Heart right ventricle (tissue), 16 donors: ENCODE measurements at regions not wholly inside any gene's neighbourhood (a gene's known extent, or its start where the extent isn't known, plus 50 kb on each side); places are given as distances from the start of the nearest gene placed in this dataset.

Experiments
- ATAC-seq, 8 donors: fragments of 200-7000 bp; cut with Tn5 transposase; one replicate each; pipeline ENCODE4 v1.9.1; 2020; ENCODE audit warnings: mild to moderate bottlenecking in 8 of 8, moderate library complexity in 8 of 8, moderate number of reproducible peaks in 1 of 8
- DNase-seq, 2 donors: peaks; one replicate each; pipeline ENCODE4 v3.0.0-alpha.2; 2020
- H3K27ac ChIP-seq, 10 donors: fragments of 200-600 bp; sonication (generic) in 2 of 10; one replicate each; pipeline versions ENCODE4 v1.5.0 to v1.8.0; 2020 to 2022; ENCODE audit warnings: mild to moderate bottlenecking in 3 of 10
- H3K27me3 ChIP-seq, 7 donors: fragments of 200-600 bp; one replicate each; pipeline ENCODE4 v1.8.0; 2021 to 2022; ENCODE audit warnings: mild to moderate bottlenecking in 2 of 7
- H3K36me3 ChIP-seq, 9 donors: fragments of 200-600 bp; sonication (generic) in 1 of 9; one replicate each; pipeline versions ENCODE4 v1.5.0 to v1.8.0; 2020 to 2022; ENCODE audit warnings: mild to moderate bottlenecking in 2 of 9
- H3K4me1 ChIP-seq, 9 donors: fragments of 200-600 bp; sonication (generic) in 1 of 9; one replicate each; pipeline versions ENCODE4 v1.5.0 to v1.8.0; 2020 to 2022; ENCODE audit warnings: mild to moderate bottlenecking in 4 of 9
- H3K4me3 ChIP-seq, 10 donors: fragments of 200-600 bp; sonication (generic) in 2 of 10; one replicate each; pipeline versions ENCODE4 v1.5.0 to v1.8.0; 2020 to 2022; ENCODE audit warnings: mild to moderate bottlenecking in 7 of 10, moderate library complexity in 2 of 10
- H3K9me3 ChIP-seq, 11 donors: fragments of 200-600 bp in 10 of 11; sonication (generic) in 2 of 11; one replicate each; pipeline versions ENCODE4 v1.5.0 to v1.8.0; 2013 to 2022; ENCODE audit warnings: mild to moderate bottlenecking in 2 of 11, control low read depth in 1 of 11, moderate library complexity in 1 of 11
- WGBS, 2 donors: extraction: QIAGEN DNeasy Blood & Tissue Kit; methylation state at CpG; one replicate each; pipeline ENCODE4 v1.1.7; 2013; ENCODE audit warnings: inconsistent platforms in 1 of 2; 5-methylcytosine and 5-hydroxymethylcytosine counted together
- intact Hi-C, 10 donors: fragments of 100-400 bp; cut with DNase I; formaldehyde crosslinking; loops; one replicate each; pipeline versions ENCODE4 v1.11.1 to v1.14.2; 2022
- TF ChIP-seq, protein P1 (sequence below), 9 donors: fragments of 200-600 bp; sonication (generic) in 2 of 9; IDR thresholded peaks; one replicate each; pipeline versions ENCODE4 v1.5.0 to v1.8.0; 2021 to 2022; ENCODE audit warnings: antibody characterized with exemption in 9 of 9, mild to moderate bottlenecking in 5 of 9, moderate library complexity in 1 of 9
- donor health status: Arrhythmogenic right ventricular cardiomyopathy.
- donor health status: ischemic (EF 13 %, LVEDD 7.1; RV severe dilation, severe dysfunction).
- donor health status: healthy with polysubstance abuse.
- donor health status: DM: no; HTN: yes; CAD: no.
- donor health status: DM: no; HTN: no; CAD: no.
- donor health status: ischemic (EF 25% LVEDD 6.9; RV normal size, moderate dysfunction).
- donor health status: ischemic (EF 25% LVEDD 5.7; RV mildly dilated, moderate dysfunction).
- donor health status: healthy.
- donor health status: DM: yes; HTN: yes; CAD: no.
- donor health status: Ischemic cardiomyopathy.
- donor health status: ischemic (EF 35%, LVEDD 5.7; RV mildly dilated, moderate dysfunction).
- donor health status: nonischemic (EF 11% LVEDD 7.7; RV severe dilation, severe dysfunction).
- donor health status: DM: yes; HTN: yes; CAD: no.
- donor health status: PGD.
- donor health status: ischemic (EF 29% LVEDD 5.4; RV normal size, mild dysfunction).
- donor health status: nonischemic (EF 23%, LVEDD 6.1; RV moderate dilation, normal function).

- DNase-seq (no peak), ATAC-seq (no peak)
- no peaks in the 10 kb centered on the region for H3K9me3 ChIP-seq
- intact Hi-C loops: loop anchor here in 1 of 10 donors (10.0 kb wide), 1 partner anchor 58 kb away; no protein-coding TSS in a partner anchor
- H3K36me3 ChIP-seq: no peaks in the 10 kb centered on the region
- H3K4me1 ChIP-seq: no peaks in the 10 kb centered on the region
- no peak overlapping the region for H3K27ac ChIP-seq
- no peak overlapping the region for H3K4me3 ChIP-seq
- WGBS, 2 donors: 63 to 71% methylated on average over 4 of the region's 4 CpGs
- H3K27me3 ChIP-seq: peaks cover 0 to 5% (median 0%) of the 10 kb centered on the region in 7 donors
- TF ChIP-seq, protein P1, sequence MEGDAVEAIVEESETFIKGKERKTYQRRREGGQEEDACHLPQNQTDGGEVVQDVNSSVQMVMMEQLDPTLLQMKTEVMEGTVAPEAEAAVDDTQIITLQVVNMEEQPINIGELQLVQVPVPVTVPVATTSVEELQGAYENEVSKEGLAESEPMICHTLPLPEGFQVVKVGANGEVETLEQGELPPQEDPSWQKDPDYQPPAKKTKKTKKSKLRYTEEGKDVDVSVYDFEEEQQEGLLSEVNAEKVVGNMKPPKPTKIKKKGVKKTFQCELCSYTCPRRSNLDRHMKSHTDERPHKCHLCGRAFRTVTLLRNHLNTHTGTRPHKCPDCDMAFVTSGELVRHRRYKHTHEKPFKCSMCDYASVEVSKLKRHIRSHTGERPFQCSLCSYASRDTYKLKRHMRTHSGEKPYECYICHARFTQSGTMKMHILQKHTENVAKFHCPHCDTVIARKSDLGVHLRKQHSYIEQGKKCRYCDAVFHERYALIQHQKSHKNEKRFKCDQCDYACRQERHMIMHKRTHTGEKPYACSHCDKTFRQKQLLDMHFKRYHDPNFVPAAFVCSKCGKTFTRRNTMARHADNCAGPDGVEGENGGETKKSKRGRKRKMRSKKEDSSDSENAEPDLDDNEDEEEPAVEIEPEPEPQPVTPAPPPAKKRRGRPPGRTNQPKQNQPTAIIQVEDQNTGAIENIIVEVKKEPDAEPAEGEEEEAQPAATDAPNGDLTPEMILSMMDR (IDR thresholded peaks at IDR 0.05): no peak
Measured at GRCh38 chr20:24816907-24817306, 132.2 kb upstream of the CST7 start.

- intact Hi-C loops: loop anchor here in 1 of 10 donors (10.0 kb wide), 1 partner anchor 57 kb away; no protein-coding TSS in a partner anchor
- Histone ChIP-seq H3K4me1 (no peaks in the 10 kb centered on the region), H3K27ac (no peak overlapping the region), H3K4me3 (no peak overlapping the region), H3K9me3 (no peaks in the 10 kb centered on the region), H3K36me3 (no peaks in the 10 kb centered on the region), H3K27me3 (peaks cover 0 to 5% (median 0%) of the 10 kb centered on the region in 7 donors)
- WGBS, 2 donors: 73 to 91% methylated on average over 6 of the region's 6 CpGs
- no peak for ATAC-seq
- DNase-seq: no peak
- TF ChIP-seq, protein P1 (IDR thresholded peaks at IDR 0.05): no peak
Measured at GRCh38 chr20:24817351-24817750, 131.7 kb upstream of the CST7 start.

DNA sequence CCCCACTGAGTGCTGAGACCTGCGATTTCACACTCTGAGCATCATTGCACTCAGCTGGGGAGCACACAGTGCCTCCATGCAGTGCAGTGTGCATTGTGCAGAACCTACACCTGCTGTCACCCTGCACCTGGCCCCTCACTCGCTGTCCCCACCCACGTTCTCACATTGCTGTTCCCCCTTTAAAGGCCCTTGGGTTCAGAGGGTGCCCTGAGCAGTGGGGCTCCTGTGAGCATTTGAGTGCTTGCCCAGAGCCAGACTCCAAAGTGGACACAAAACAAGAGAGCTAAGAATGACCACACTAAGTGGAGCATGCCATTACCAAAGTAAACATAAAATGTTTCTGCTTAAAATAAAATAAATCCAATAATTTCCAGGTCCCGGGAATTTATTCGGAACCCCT lies 131.0 kb upstream of the CST7 start:
- Histone ChIP-seq H3K27me3 (peaks cover 0 to 5% (median 0%) of the 10 kb centered on the region in 7 donors), H3K36me3 (no peaks in the 10 kb centered on the region), H3K4me1 (no peaks in the 10 kb centered on the region), H3K27ac (no peak overlapping the region), H3K9me3 (no peaks in the 10 kb centered on the region), H3K4me3 (no peak overlapping the region)
- WGBS, 2 donors: 90 to 92% methylated on average over 5 of the region's 5 CpGs
- DNase-seq: no peak
- TF ChIP-seq, protein P1 (IDR thresholded peaks at IDR 0.05): no peak
- ATAC-seq: no peak
- intact Hi-C loops: loop anchor here in 1 of 10 donors (10.0 kb wide), 1 partner anchor 57 kb away; no protein-coding TSS in a partner anchor

DNA sequence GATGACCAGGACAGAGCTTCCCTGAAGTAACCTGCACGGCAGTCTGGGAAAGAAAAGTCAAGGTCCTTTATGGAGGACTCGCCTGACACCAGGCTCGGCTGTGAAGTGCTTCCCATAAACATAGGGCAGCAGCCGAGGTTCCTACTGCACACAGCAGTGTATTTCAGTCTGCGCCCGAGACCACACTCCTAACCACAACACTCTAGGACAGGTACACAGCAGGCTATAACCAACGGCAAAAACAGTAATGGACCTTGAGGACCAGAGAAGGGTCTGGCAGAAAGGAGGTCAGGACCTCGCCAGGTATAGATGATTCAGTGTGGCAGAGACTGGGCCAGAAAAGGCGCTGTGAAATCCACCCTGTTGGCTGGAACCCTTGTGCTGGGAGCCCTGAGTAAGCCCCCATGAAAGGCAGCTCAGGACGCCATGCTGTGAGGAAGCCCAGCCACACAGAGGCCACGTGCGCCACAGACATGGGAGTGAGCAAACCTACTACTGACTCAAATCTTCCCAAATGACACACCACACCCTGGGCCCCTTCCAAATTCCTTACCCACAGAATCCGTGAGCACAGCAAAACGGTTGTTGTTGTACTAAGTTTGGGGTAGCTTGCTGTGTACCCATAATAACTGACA lies 129.6 kb upstream of the CST7 start:
- Histone ChIP-seq H3K4me1 (no peaks in the 10 kb centered on the region), H3K4me3 (no peak overlapping the region), H3K9me3 (no peaks in the 10 kb centered on the region), H3K27ac (no peak overlapping the region), H3K27me3 (peaks cover 0 to 5% (median 0%) of the 10 kb centered on the region in 7 donors), H3K36me3 (no peaks in the 10 kb centered on the region)
- DNase-seq (no peak), ATAC-seq (no peak)
- intact Hi-C loops: loop anchor here in 1 of 10 donors (10.0 kb wide), 1 partner anchor 55 kb away; no protein-coding TSS in a partner anchor
- 84 to 90% methylated on average over 14 of the region's 14 CpGs for WGBS, 2 donors
- TF ChIP-seq, protein P1 (IDR thresholded peaks at IDR 0.05): no peak
